Suprapubic skin (tissue), 3 donors: ENCODE measurements at regions not wholly inside any gene's neighbourhood (a gene's known extent, or its start where the extent isn't known, plus 50 kb on each side); places are given as distances from the start of the nearest gene placed in this dataset.

Experiments used
- POLR2AphosphoS5 ChIP-seq, 3 donors: sonication (generic); formaldehyde crosslinking; IDR thresholded peaks; one replicate each; pipeline ENCODE4 v1.6.1; 2017; ENCODE audit warnings: antibody characterized with exemption in 3 of 3
- TF ChIP-seq, protein P1 (sequence below), 2 donors: fragments of 200-600 bp in 1 of 2; fragments of 450-650 bp in 1 of 2; sonication (generic) in 1 of 2; IDR thresholded peaks; one replicate each; pipeline ENCODE4 v1.5.1; 2016 to 2019; ENCODE audit warnings: antibody characterized with exemption in 2 of 2, mild to moderate bottlenecking in 1 of 2, moderate library complexity in 1 of 2

- TF ChIP-seq POLR2AphosphoS5 (IDR thresholded peaks at IDR 0.05): no peak
- TF ChIP-seq, protein P1, sequence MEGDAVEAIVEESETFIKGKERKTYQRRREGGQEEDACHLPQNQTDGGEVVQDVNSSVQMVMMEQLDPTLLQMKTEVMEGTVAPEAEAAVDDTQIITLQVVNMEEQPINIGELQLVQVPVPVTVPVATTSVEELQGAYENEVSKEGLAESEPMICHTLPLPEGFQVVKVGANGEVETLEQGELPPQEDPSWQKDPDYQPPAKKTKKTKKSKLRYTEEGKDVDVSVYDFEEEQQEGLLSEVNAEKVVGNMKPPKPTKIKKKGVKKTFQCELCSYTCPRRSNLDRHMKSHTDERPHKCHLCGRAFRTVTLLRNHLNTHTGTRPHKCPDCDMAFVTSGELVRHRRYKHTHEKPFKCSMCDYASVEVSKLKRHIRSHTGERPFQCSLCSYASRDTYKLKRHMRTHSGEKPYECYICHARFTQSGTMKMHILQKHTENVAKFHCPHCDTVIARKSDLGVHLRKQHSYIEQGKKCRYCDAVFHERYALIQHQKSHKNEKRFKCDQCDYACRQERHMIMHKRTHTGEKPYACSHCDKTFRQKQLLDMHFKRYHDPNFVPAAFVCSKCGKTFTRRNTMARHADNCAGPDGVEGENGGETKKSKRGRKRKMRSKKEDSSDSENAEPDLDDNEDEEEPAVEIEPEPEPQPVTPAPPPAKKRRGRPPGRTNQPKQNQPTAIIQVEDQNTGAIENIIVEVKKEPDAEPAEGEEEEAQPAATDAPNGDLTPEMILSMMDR (IDR thresholded peaks at IDR 0.05): no peak
Measured at GRCh38 chr2:208607694-208608093, 201.1 kb downstream of the PTH2R start.
